Forelimb muscle (tissue), 1 donor: ENCODE measurements at regions not wholly inside any gene's neighbourhood (a gene's known extent, or its start where the extent isn't known, plus 50 kb on each side); places are given as distances from the start of the nearest gene placed in this dataset.
A peak's percentile ranks its signal among the peaks of the same experiment; 100 is the strongest.

ENCODE experiments used
- DNase-seq: peaks from one replicate; pipeline ENCODE4 v3.0.0-alpha.2; 2013; ENCODE audit warnings: low read depth

DNA sequence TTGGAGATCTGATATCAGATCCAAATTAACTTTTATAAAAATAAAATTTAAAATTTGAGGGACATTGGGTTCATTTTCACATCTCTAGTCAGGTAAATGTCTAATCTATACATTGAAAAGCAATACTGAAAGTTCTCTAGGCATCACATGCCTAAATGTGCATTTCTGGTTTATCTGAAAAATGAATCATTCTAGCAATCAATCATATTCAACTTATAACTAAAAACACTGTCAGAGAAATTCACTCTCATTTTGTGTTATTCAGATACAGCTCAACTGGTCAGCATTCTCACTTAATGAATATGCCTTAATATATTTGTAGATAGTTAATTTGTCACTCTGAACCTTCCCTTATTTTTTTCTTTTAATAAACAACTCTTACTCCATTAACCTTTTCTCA lies 243.2 kb downstream of the CASP12 start:
- DNase-seq = no peak

DNA sequence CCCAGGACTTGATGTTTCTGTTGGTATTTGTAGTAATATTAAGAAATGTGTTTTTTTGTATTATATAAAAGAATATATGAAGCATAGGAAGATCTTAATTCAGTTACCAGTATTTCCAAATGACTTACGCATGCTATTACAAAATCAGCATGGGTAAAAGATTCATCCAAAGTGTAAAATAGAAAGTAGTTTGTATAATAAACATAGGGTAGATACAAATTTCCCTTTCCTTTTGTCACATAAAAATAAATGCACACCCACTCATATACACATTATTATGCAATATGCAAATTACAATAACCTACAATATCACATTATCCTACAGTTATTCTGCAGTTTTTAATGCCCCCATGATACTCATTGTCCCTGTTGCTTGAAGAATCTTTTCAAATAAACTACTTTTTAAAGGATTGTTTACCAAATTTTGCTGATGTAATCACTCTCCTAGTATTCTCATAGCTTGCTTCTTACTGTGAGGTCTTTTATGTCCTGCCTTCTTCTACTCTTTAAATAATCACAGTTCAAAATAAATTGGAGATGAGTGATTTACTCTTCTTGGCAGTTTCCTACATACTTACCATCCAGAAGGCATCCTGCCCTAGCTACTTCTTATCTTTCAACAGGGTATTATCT lies 244.0 kb downstream of the CASP12 start:
- DNase-seq = no peak

DNA sequence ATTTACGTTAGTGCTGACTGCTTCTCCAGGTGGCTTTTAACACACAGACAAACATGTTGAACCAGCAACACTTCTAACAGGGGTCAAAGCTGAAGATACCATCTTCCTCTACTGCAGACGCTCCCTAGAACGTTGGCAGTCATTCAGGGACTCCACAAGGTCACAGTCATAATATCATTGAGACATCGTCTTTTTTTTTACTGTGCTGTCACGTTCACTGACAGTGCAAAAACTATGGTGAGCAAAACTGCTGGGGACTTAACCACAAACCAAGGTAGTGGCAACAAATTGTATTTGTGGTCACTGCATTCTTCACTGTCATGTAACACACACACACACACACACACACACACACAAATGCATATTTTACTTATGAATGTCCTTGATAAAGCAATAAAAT lies 244.9 kb downstream of the CASP12 start:
- DNase-seq = no peak

DNA sequence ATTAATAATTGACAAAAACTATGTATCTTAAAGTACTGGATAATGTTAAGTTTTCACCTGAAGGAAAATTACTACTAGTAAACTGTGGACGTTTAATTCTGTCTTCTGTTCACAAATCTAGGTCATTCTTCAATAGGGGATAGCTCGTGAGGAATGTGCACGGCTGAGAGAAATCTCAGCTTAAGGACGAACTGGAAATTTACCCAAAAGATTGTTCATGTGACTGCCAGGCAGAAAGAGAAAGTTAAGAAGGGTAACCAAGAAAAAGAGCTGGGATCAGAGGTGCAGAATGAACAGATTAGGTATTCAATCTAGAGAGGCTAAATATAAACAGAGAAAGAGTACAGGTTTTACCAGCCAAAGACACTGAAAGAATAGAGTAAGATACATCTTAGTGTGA lies 245.3 kb downstream of the CASP12 start:
- no peak for DNase-seq

DNA sequence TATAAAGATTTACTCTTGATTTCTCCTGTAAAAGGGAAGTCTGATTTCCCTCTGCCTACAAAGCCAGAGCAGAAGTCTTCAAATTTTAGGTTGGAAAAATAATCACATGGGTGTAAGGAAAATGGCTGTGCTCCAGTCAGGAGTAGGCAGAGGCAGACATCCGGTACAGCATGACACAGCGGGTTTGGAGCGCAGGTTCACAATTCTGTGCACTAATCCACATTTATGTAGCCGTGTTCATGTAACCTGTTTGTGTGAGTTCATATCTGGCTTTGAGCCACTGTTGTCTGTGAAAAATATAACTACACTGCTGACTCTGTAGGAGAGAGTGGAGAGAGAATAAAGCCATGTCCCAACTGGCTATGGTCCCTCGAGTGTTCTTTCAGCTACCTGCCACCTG lies 248.0 kb downstream of the CASP12 start:
- no peak for DNase-seq

DNA sequence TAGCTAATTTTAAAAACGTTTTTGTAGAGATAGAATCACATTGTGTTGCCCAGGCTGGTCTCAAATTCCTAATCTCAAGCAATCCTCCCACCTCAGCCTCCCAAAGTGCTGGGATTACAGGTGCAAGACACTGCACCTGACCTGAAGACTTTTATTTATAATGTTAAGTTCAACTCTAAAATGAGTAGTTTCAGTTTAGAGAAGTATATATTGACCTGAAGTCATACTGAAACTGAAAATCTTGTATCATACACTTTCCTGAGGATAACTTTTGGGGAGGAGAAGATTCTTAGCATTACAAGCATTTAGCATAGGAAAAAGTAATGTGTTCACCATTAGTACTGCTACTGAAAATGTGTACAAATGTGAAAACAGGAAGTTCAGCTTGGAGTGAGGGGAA lies 249.3 kb downstream of the CASP12 start:
- DNase-seq = no peak

DNA sequence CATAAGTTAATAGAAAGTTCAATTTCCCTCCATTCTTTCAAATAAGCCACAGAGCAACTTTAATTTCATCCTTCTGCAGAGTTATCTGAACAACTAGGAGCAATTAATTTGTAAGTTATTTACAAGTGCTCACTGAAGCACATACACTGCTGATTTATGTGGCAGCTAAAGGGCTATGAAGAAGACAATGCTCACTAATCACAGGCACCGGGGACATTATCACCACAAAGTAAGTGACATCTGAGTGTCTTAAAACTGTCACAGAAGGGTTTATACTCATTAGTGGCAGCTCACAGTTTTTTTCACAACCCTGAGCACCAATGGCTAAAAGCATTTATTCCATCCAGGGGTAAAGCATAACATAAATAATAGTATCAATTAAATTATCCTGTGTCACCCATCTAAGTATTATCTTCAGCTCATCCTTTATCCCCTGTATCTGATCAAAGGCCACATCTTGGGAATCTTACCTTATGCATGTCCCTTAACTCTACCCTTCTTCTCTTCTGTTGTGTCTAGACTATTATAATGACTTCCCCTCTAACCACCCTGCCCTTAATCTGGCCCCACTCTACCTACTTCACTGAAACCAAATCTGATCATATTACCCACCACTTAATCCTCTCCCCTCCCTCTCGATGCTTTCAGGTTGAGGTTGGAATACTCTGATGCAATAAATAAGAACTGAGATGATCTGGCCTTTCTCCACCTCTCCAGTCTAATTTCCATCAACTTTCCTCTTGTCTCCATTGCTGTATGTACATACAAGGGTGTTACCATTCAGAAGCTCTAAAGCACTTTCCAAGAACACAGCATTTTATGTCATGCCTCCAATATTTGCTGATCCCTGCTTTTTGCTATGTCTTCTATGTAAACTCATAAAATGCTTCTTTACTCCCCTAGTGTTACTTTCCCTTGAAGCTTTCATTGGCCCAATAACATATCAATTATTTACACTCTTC lies 252.7 kb downstream of the CASP12 start:
- no peak for DNase-seq

DNA sequence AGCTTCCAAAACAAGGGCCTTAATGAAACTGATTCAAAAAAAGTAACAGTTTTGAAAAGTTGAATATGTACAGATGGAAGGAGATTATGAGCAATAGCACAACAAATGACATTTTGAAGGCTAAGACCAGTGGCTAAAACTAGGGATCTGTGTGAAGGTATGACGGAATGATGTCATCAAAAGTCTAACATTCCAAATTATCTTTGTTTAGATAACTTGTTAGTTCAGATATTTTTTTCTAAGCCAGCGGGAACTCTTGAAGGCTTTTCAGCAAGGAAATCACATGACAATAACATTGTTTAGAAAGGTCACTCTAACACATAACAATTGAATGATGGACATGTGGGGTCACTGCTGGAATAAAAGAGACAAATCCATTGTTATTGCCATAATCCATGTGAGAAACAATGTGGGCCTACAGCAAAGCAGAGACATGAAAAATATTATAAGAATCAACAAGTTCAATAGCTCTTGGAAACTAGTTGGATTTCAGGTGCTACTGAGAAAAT lies 260.5 kb downstream of the CASP12 start:
- DNase-seq = no peak

DNA sequence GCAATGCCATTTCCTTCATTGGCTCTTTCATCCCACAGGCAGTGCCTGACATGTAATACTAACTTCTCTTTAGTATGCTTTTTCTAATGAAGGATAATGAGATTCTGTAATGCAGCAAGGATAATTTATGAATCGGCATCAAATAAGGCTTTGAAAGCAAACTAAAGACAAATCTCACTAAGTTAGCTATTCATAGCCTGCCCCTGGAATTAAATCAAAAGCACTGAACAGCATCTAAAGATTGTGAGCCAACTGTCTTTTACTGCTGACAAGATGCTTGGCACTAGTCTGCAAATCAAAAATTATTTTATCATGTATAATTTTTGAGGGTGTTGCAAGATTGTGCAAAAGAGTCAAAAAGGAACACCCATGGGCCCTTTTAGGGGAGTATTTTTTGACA lies 265.0 kb downstream of the CASP12 start:
- no peak for DNase-seq

DNA sequence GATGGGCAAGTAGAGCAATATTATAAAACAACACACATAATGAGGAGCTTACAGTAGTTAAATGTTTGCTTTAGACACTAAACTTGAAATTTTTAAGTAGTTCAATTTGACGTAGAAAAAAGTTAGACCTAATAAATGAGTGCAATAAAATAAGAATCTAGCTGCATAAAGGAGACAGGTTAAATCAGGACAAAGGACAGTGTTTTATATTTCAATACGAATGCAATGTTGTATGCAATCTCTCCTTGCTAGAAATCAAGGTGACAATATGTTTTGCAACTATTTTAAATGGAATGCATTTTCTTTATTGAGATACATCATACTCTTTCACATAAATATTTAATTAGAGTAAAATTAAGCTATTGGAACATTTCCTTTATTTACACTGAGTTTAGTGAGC lies 267.9 kb downstream of the CASP12 start:
- no peak for DNase-seq

DNA sequence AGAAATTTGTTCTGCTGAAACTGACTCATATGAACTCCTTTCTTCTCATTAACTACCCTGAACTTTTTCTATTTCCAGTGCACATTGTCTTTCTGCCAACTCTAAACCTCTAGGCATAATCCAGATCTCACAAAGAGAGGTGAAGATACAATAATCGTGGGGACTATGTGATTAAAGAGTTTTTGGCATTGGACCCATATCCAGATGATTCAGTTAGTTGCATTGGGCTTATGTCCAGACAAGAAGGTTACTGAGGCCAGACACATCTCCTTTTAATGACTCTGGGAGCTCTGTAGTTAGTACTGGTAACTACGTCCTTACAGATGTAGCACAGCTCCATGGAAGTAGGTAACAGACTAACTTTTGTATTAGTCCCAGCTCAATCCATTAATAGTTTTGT lies 273.0 kb downstream of the CASP12 start:
- no peak for DNase-seq

DNA sequence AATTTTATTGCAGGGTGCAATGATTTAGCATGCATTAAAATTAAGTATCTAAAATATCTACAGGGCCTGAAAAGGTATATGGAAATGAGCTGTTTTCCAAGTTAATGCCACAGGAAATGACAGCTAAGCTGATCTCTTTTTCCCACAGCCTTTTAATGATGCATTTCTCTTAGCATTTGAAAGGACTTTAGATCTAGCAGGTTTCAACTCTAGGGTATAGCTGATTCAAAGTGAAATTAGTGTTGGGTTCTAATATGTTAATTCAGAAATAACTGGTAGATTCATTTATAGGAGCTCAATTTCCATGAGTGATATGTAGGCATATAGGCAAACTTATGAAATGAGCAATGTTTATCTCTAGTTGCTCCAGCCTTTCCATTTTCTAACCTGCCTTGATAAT lies 274.2 kb downstream of the CASP12 start:
- DNase-seq = no peak

DNA sequence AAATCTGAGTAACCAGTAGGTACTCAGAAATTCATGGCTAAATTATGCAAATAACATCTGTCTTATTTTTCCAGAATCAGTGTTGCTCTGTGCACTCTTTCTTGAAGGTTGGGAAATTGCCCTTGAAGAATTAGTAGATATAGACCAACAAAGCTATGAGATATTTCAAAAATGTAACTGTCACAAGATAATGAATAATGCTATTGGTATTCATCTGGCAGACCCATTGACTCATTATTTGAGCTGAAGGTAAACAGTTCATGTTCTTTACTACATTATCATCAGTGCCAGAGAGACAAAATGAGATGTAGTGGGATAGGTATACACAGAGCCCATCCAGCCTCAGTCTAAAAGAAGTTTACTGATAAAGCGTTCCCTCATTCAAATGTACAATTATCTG lies 274.7 kb downstream of the CASP12 start:
- DNase-seq = no peak

DNA sequence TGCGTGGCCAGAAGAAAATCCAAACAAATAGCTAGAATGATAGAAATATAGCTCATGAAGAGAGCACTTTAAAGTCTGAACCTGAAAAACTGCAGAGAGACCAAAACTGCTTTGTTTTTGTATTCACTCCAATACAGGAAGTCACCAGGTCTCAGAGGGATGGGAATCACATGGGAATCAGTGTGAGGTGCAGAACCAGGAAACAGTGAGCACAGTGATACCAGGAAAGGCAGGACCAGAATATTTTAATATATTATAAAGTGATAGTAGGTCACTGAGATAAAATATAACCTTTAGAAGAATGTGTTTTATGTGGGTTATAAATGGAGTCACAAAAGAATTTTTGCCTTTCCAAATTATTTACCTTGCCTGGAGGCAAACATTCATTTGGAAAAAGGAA lies 277.3 kb downstream of the CASP12 start:
- no peak for DNase-seq

DNA sequence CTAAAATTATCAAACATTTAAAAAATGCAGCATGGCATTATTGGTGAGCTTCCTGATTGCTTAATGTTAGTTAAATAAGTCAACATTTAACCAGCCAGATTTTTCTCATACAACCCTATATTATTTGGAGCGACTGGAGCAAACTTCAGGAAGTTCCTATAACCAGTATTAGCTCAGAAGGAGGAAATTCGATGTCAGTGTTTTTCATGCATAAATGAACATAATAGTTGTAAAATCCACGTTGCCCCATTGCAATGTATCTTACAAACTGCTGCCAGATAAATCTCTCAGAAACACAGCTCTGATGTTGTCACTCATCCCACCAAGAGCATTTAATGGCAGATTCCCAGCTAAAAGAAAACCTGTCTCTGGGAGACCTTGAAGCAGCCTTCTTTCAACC lies 278.5 kb downstream of the CASP12 start:
- DNase-seq = no peak

DNA sequence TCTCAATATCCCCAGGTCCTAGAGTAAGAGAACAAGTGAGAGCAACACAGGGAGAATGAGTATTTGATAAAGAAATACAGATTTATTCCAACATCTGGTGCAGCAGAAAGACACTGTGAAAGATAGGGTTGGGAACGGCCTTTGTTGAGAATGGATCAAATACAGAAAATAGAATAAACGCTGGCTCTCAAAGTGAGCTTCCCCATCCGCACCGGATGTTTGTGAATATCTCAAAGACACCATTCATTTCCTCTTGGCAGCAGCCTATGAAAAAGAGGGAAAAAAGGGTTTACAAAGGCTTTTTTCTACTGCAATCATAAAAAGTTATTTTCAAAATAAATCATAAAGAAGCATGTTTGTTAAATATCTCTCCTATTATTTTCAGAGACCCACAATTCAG lies 279.3 kb downstream of the CASP12 start:
- no peak for DNase-seq

DNA sequence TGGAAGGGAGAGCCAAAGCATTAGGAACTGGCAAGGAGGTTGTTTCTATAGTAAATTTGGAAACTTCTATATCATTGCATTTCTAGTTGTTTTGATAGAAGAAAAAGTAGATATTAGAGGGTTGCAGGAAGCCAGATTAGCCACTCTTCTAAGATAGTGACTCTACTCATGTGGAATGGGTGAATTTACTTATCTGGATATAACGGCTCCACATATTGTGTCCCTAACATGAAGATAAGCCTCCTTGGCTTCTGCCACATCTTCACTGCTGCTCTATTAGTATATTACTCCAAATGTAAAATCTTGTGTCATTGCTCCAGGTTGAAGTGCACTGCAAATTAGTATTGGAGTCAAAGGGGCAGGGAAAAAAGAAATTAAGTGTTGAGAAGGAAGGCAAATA lies 283.3 kb downstream of the CASP12 start:
- no peak for DNase-seq

DNA sequence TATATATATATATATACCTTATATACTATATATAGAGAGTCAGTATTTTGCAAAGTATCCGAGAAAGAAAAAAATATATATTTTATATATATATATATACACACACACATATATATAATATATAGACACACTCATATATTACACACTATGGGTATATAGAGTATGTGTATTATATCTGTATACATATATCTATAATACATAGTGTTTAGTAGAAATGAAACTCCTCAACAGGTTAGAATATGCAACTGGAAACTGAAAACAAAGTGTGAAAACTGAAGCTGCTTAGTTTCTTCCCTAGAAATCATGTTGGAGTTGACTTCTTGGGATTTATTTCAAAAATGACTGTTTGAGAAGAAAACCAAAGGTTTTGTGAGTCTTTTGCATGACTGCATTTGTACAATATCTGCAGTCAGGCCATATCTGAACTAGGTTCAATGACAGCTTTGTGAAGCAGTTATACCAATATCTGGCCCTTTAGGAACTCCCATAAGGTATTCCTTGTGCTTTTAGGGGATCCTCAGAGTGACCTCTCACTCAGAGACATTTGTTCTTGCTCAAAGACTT lies 284.1 kb downstream of the CASP12 start:
- DNase-seq = no peak

DNA sequence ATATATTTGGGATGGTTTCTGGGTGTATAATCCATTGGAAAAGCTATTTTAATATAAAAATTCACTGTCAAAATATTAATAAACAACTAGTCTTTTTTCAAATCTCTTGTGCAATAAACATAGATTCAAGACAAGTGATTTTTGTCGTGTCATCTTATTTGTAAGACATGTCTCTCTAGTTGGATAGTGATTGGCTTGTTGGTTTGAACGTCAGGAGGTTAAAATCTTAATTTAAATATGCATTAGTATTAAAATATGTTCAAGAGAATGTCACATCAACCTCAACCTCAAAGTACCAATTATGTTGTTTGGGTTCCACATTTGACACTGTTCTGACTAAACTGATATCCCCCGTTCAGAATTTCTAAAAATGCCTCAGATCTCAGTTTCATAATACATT lies 287.6 kb downstream of the CASP12 start:
- DNase-seq = no peak

DNA sequence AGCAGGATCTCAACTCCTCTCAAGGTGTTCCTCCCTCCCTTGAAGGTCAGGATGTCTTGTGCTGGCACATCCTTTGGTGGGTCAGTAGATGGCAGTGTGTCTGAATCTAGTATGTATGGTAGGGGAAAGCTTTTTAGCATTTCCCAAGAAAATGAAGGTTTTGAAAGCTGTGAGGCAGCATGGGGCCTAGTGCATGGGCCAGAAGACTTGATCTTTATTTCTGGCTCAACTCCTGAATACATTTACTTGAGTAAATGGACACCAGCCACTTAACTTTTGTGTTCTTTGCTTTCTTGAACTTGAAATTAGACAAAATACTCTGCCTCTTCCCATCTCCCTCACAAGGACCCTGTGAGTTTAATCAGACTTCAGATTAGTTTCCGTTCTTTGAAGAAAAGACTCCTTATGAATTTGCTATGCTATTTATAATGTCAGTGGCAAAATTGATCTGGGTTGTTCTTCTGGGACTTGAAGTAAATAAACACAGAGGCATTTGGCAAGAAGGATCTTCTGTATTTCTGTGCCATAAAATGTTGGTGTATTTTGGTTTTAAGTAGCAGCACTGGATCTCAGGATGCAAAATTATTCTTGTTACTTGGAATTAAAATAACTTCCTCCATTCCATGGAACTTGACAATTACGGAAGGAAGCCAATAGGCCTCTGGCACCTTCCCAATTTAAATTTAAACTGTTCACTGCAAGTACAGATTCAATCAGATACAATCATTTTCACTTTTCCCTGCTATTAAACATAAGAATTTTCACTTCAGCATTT lies 288.8 kb downstream of the CASP12 start:
- peak; percentile 46 for DNase-seq

DNA sequence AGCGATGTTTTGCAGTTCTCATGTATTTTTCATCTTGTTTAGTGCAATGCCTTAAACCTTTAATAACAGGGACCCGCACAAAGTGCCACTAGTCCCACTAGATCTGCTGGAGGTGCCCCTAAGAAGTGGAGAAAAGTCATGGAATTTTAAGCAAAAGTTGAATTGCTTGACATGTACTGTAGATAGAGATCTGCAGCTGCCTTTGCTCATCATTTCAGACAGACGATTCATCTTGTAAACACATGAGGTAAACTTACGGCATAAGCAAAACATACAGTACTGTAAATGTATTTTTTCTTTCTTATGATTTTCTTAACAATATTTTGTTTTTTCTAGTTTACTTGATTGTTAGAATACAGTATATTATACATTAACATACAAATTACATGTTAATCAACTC lies 295.6 kb downstream of the CASP12 start:
- no peak for DNase-seq
